Astrocyte (in vitro differentiated cells and primary cell): ENCODE measurements at regions not wholly inside any gene's neighbourhood (a gene's known extent, or its start where the extent isn't known, plus 50 kb on each side); places are given as distances from the start of the nearest gene placed in this dataset.

Experiments used
- DNase-seq: peaks from one replicate; pipeline ENCODE4 v3.0.0-alpha.2; 2010; ENCODE audit warnings: low read depth
- FAIRE-seq: peaks from 2 replicates; lab custom pipeline; 2011; peaks lifted over from hg19 to GRCh38; lab: Jason Lieb, UNC
- H2AFZ ChIP-seq: 2 replicates; pipeline ENCODE4 v1.6.0; 2012; ENCODE audit warnings: low read depth, low read length, inconsistent platforms
- H3K27ac ChIP-seq: 2 replicates; pipeline ENCODE4 v1.5.1; 2011; ENCODE audit warnings: low read depth, low read length, inconsistent platforms
- H3K27me3 ChIP-seq: 2 replicates; pipeline ENCODE4 v1.6.0; 2011; ENCODE audit warnings: low read length, inconsistent platforms; ENCODE audit not compliant: insufficient read depth
- H3K36me3 ChIP-seq: 2 replicates; pipeline ENCODE4 v1.5.1; 2011; ENCODE audit warnings: low read length, inconsistent platforms; ENCODE audit not compliant: insufficient read depth
- H3K4me1 ChIP-seq: 2 replicates; pipeline ENCODE4 v1.5.1; 2011; ENCODE audit warnings: low read length, inconsistent platforms; ENCODE audit not compliant: insufficient read depth
- H3K4me2 ChIP-seq: 2 replicates; pipeline ENCODE4 v1.6.0; 2012; ENCODE audit warnings: low read length, inconsistent platforms
- H3K4me3 ChIP-seq: 2 replicates; pipeline ENCODE4 v1.5.1; 2011; ENCODE audit warnings: low read depth, mild to moderate bottlenecking, low read length, inconsistent platforms; ENCODE audit not compliant: insufficient read depth
- H3K79me2 ChIP-seq: 2 replicates; pipeline ENCODE4 v1.6.0; 2012; ENCODE audit warnings: mild to moderate bottlenecking, low read length, inconsistent platforms; ENCODE audit not compliant: insufficient read depth
- H3K9ac ChIP-seq: 2 replicates; pipeline ENCODE4 v1.6.0; 2012; ENCODE audit warnings: mild to moderate bottlenecking, low read length, inconsistent platforms
- H3K9me3 ChIP-seq: 2 replicates; pipeline ENCODE4 v1.5.1; 2012; ENCODE audit warnings: low read depth, mild to moderate bottlenecking, low read length, inconsistent platforms; ENCODE audit not compliant: insufficient read depth
- H4K20me1 ChIP-seq: 2 replicates; pipeline ENCODE4 v1.6.0; 2012; ENCODE audit warnings: low read length, inconsistent platforms; ENCODE audit not compliant: insufficient read depth
- H3K27ac Mint-ChIP-seq: one replicate; pipeline ENCODE4 v1.8.0; 2021; ENCODE audit warnings: mild to moderate bottlenecking, mixed read lengths; ENCODE audit not compliant: unreplicated experiment
- H3K27me3 Mint-ChIP-seq: one replicate; pipeline ENCODE4 v1.8.0; 2021; ENCODE audit warnings: low read depth, mixed read lengths; ENCODE audit not compliant: unreplicated experiment
- H3K36me3 Mint-ChIP-seq: one replicate; pipeline ENCODE4 v1.8.0; 2021; ENCODE audit warnings: low read depth, mixed read lengths; ENCODE audit not compliant: unreplicated experiment
- H3K4me1 Mint-ChIP-seq: one replicate; pipeline ENCODE4 v1.8.0; 2021; ENCODE audit warnings: low read depth, mixed read lengths; ENCODE audit not compliant: unreplicated experiment
- H3K4me3 Mint-ChIP-seq: one replicate; pipeline ENCODE4 v1.8.0; 2021; ENCODE audit warnings: mild to moderate bottlenecking, moderate library complexity, mixed read lengths; ENCODE audit not compliant: unreplicated experiment
- H3K9me3 Mint-ChIP-seq: one replicate; pipeline ENCODE4 v1.8.0; 2021; ENCODE audit warnings: mild to moderate bottlenecking, mixed read lengths; ENCODE audit not compliant: unreplicated experiment
- EZH2 ChIP-seq: IDR thresholded peaks from 2 replicates; pipeline ENCODE4 v1.6.1; 2012; ENCODE audit warnings: mild to moderate bottlenecking, low read length, inconsistent platforms; ENCODE audit not compliant: insufficient read depth
- TF ChIP-seq, protein P1 (sequence below): IDR thresholded peaks from 2 replicates; pipeline ENCODE4 v1.5.1; 2011; ENCODE audit warnings: low read depth, mild to moderate bottlenecking, inconsistent platforms, low read length, moderate library complexity; ENCODE audit not compliant: insufficient read depth

DNA sequence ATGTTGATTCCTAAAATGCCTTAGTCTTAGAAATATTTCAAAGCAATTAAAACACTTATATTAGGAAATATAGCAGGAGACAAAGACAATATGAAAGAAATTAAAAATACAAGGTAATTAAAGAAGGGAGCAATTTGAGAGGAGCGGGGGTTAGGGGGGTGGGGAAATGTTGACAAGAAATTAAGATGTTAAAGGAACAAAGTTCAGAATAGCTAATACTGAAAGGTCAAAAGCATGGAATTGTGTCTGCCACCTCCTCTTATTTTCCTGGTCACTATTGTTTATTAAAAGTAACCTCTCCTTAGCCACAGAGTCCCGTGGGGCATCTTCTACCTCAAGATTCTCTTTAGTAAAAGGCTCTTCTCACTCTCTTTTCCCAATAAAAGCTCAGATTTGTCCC lies 244.1 kb downstream of the MREG start:
- Mint-ChIP-seq H3K4me1 (peaks cover 37% of the 10 kb centered on the region), H3K27ac (no peak overlapping the region), H3K4me3 (no peak overlapping the region), H3K27me3 (no peaks in the 10 kb centered on the region), H3K9me3 (peaks cover 14% of the 10 kb centered on the region), H3K36me3 (peaks cover 2% of the 10 kb centered on the region)
- no peak for FAIRE-seq
- no peak overlapping the region for H3K4me2 ChIP-seq
- DNase-seq = no peak
- H3K36me3 ChIP-seq = no peaks in the 10 kb centered on the region
- no peaks in the 10 kb centered on the region for H3K27me3 ChIP-seq
- peaks cover 44% of the 10 kb centered on the region for H3K4me1 ChIP-seq
- H3K4me3 ChIP-seq = no peak overlapping the region
- H3K9me3 ChIP-seq = no peaks in the 10 kb centered on the region
- no peak overlapping the region for H3K9ac ChIP-seq
- H2AFZ ChIP-seq = no peak overlapping the region
- TF ChIP-seq, protein P1, sequence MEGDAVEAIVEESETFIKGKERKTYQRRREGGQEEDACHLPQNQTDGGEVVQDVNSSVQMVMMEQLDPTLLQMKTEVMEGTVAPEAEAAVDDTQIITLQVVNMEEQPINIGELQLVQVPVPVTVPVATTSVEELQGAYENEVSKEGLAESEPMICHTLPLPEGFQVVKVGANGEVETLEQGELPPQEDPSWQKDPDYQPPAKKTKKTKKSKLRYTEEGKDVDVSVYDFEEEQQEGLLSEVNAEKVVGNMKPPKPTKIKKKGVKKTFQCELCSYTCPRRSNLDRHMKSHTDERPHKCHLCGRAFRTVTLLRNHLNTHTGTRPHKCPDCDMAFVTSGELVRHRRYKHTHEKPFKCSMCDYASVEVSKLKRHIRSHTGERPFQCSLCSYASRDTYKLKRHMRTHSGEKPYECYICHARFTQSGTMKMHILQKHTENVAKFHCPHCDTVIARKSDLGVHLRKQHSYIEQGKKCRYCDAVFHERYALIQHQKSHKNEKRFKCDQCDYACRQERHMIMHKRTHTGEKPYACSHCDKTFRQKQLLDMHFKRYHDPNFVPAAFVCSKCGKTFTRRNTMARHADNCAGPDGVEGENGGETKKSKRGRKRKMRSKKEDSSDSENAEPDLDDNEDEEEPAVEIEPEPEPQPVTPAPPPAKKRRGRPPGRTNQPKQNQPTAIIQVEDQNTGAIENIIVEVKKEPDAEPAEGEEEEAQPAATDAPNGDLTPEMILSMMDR = no peak
- TF ChIP-seq EZH2 = no peak
- no peak overlapping the region for H3K27ac ChIP-seq
- H4K20me1 ChIP-seq = no peaks in the 10 kb centered on the region
- no peaks in the 10 kb centered on the region for H3K79me2 ChIP-seq

DNA sequence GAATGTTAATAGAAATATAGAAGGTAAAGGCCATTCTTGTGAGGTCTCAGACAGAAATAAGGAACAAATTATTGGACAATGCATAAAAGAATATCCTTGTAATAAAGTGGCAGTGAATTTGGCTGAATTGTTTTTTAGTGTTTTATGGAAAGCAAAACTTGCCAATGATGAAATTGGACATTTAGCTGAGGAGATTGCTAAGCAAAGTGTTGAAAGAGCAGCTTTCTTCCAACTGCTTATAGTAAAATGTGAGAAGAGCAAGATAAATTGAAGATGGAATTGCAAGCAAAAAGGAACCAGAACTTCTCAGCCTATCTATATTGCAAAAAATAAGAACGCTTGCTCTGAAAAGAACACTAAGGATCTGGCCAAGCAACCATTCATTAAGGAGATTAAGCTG lies 245.7 kb downstream of the MREG start:
- Mint-ChIP-seq H3K36me3 (peaks cover 2% of the 10 kb centered on the region), H3K27ac (no peak overlapping the region), H3K9me3 (peaks cover 17% of the 10 kb centered on the region), H3K27me3 (no peaks in the 10 kb centered on the region), H3K4me3 (no peak overlapping the region), H3K4me1 (peaks cover 20% of the 10 kb centered on the region)
- H2AFZ ChIP-seq = no peak overlapping the region
- no peak overlapping the region for H3K9ac ChIP-seq
- no peaks in the 10 kb centered on the region for H4K20me1 ChIP-seq
- no peak overlapping the region for H3K4me2 ChIP-seq
- H3K27me3 ChIP-seq = no peaks in the 10 kb centered on the region
- H3K9me3 ChIP-seq = no peaks in the 10 kb centered on the region
- no peak overlapping the region for H3K27ac ChIP-seq
- TF ChIP-seq EZH2 = no peak
- TF ChIP-seq, protein P1 = no peak
- DNase-seq (no peak), FAIRE-seq (no peak)
- no peaks in the 10 kb centered on the region for H3K36me3 ChIP-seq
- no peaks in the 10 kb centered on the region for H3K79me2 ChIP-seq
- H3K4me1 ChIP-seq = peaks cover 27% of the 10 kb centered on the region
- H3K4me3 ChIP-seq = no peak overlapping the region

DNA sequence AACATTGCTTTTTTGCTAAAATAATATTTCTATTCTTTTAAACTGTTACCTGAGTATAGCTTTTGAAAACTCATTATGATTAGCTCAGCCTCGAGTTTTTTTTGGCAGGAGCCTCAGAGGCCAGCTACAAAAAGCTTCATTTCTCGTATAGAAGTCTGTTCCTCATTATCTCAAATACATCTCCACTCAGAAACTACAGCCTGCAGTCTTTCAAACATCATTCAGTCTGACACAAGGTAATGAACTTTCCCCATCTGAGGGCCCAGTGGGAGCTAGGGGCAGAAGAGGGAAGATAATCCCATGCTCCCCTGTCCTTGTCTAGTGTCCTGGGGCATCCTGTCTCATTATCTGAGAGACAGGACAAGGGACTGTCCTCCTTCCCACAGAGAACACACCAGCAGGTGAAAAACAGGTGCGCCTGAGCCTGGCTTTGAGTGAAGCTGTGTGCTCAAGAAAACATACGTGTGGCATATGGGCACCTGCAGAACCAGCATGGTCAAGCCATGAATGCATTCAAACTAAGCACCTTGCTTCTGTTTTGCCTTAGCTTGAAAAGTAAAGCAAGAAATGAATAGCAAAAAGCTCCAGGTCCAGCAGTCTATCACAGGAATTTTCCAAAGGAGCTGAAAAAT lies 247.5 kb downstream of the MREG start:
- Histone ChIP-seq H2AFZ (no peak overlapping the region), H3K27me3 (no peaks in the 10 kb centered on the region), H3K9ac (no peak overlapping the region), H3K9me3 (no peaks in the 10 kb centered on the region), H3K27ac (no peak overlapping the region), H3K36me3 (no peaks in the 10 kb centered on the region), H3K4me1 (peaks cover 10% of the 10 kb centered on the region), H3K79me2 (no peaks in the 10 kb centered on the region), H3K4me3 (no peak overlapping the region), H4K20me1 (no peaks in the 10 kb centered on the region), H3K4me2 (no peak overlapping the region)
- Mint-ChIP-seq H3K27ac (no peak overlapping the region), H3K4me3 (no peak overlapping the region), H3K27me3 (no peaks in the 10 kb centered on the region), H3K9me3 (peaks cover 23% of the 10 kb centered on the region), H3K36me3 (peaks cover 4% of the 10 kb centered on the region), H3K4me1 (peaks cover 8% of the 10 kb centered on the region)
- FAIRE-seq (no peak), DNase-seq (no peak)
- TF ChIP-seq, protein P1 = no peak
- no peak for TF ChIP-seq EZH2
